ENCODE measurements at regions not wholly inside any gene's neighbourhood (a gene's known extent, or its start where the extent isn't known, plus 50 kb on each side); places are given as distances from the start of the nearest gene placed in this dataset.

GRCh38 chr7:131000389-131000788 is 266.4 kb upstream of the KLF14 start:
- no peak for DNase-seq

- no peak for DNase-seq
Observed at GRCh38 chr7:131000873-131001272, 266.9 kb upstream of the KLF14 start.

- DNase-seq = no peak
Observed at GRCh38 chr7:131002600-131002999, 268.6 kb upstream of the KLF14 start.

GRCh38 chr7:131003634-131004033 is 269.6 kb upstream of the KLF14 start:
- DNase-seq = no peak

- no peak for DNase-seq
Observed at GRCh38 chr7:131004371-131004770, 270.4 kb upstream of the KLF14 start.

- no peak for DNase-seq
Observed at GRCh38 chr7:131007439-131008330, 273.7 kb upstream of the KLF14 start.

GRCh38 chr7:131008840-131009711 is 275.1 kb upstream of the KLF14 start:
- no peak for DNase-seq

GRCh38 chr7:131010029-131010716 is 276.2 kb upstream of the KLF14 start:
- no peak for DNase-seq

GRCh38 chr7:131010717-131011431 is 276.9 kb upstream of the KLF14 start:
- no peak for DNase-seq

- DNase-seq = no peak
Observed at GRCh38 chr7:131011432-131011742, 277.4 kb upstream of the KLF14 start.

GRCh38 chr7:131011976-131012375 is 278.0 kb upstream of the KLF14 start:
- DNase-seq = no peak

GRCh38 chr7:131012477-131013031 is 278.5 kb upstream of the KLF14 start:
- no peak for DNase-seq

- DNase-seq = no peak
Observed at GRCh38 chr7:131013716-131014115, 279.7 kb upstream of the KLF14 start.

GRCh38 chr7:131014906-131015656 is 281.1 kb upstream of the KLF14 start:
- no peak for DNase-seq

GRCh38 chr7:131015657-131015958 is 281.6 kb upstream of the KLF14 start:
- no peak for DNase-seq

- DNase-seq = no peak
Observed at GRCh38 chr7:131016230-131016629, 282.2 kb upstream of the KLF14 start.

- no peak for DNase-seq
Observed at GRCh38 chr7:131019351-131019750, 285.3 kb upstream of the KLF14 start.

GRCh38 chr7:131020759-131021261 is 286.8 kb upstream of the KLF14 start:
- DNase-seq = no peak

- no peak for DNase-seq
Observed at GRCh38 chr7:131021460-131021859, 287.5 kb upstream of the KLF14 start.

- DNase-seq = no peak
Observed at GRCh38 chr7:131021902-131022301, 287.9 kb upstream of the KLF14 start.

GRCh38 chr7:131026297-131027000 is 292.4 kb upstream of the KLF14 start:
- DNase-seq = no peak

All from NCI-H446 treated with DMSO at 0.1 percent for 48 hours (cell line).